Activated naive CD4-positive, alpha-beta T cell treated with anti-CD3 and anti-CD28 coated beads, Interleukin-2, amount 50 U/mL, for 72 hours (primary cell): ENCODE measurements at regions not wholly inside any gene's neighbourhood (a gene's known extent, or its start where the extent isn't known, plus 50 kb on each side); places are given as distances from the start of the nearest gene placed in this dataset.

Experiments
- ATAC-seq, 2 donors: fragments of 150-1000 bp; cut with Tn5 transposase; 2 replicates each; pipeline ENCODE4 v1.10.0; 2021; ENCODE audit warnings: mild to moderate bottlenecking in 2 of 2, moderate library complexity in 2 of 2
- DNase-seq, 2 donors: peaks; one replicate each; pipeline ENCODE4 v3.0.0; 2021 to 2022; ENCODE audit warnings: low spot score in 2 of 2
- H3K27ac Mint-ChIP-seq, 2 donors: one replicate each; pipeline ENCODE4 v1.8.0; 2022; ENCODE audit warnings: mild to moderate bottlenecking in 2 of 2, mixed read lengths in 2 of 2
- H3K36me3 Mint-ChIP-seq, 2 donors: one replicate each; pipeline ENCODE4 v1.8.0; 2022; ENCODE audit warnings: mixed read lengths in 2 of 2
- H3K9me3 Mint-ChIP-seq, 2 donors: one replicate each; pipeline ENCODE4 v1.8.0; 2022; ENCODE audit warnings: mixed read lengths in 2 of 2

DNA sequence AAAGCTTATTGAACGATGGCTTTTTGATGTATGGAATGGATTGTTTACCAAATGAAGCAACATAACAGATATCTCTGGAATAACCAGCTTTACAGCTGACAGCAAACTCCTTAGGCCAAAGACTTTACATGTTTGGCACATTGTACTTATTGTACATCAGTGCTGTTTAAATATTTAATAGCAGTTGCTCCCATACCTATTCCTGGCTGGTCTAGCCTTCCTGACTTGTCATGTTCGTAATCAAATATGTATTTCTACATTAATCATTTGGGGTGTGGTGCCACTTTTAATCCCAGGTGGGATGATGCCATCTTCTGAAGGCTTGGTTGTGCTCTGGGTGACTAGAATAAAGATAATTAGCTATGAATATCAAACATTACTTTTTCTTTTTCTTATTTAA, 67.4 kb upstream of the FRY start:
- H3K36me3 Mint-ChIP-seq = peaks cover 0 to 6% of the 10 kb centered on the region in 2 donors
- ATAC-seq (no peak), DNase-seq (no peak)
- H3K27ac Mint-ChIP-seq = no peak overlapping the region
- peaks cover 6 to 8% of the 10 kb centered on the region in 2 donors for H3K9me3 Mint-ChIP-seq

DNA sequence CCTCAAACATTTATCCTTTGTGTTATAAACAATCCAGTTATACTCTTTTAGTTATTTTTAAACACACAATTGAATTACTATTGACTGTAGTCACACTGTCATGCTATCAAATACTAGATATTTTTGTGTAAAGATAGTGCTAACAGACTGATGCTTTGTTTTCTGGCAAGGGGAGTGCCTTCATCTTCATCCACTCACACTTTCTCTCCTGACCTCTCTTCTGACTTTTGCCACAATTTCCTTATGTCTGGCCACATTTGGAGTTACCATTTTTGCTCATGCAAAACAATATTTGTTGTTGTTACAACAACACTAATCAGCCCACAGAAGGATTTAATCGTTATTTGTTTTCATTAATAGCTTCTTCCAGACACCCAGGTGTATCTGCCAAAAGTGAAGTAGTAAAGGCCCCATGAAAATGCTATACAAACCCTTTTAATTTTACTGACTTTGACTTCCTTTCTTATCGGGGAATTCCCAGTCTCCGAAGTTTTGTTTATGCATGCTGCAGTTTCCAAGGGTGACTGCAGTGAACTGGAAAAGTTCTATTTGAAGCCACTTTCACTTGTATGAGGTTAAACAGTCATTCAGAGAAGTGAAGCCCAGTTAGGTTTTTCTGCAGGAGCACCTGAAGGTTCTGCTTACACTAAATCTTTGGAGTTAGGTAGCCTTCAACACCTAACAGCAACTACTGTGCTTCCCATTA, 66.1 kb upstream of the FRY start:
- H3K9me3 Mint-ChIP-seq = peaks cover 6 to 8% of the 10 kb centered on the region in 2 donors
- H3K36me3 Mint-ChIP-seq = peaks cover 0 to 6% of the 10 kb centered on the region in 2 donors
- ATAC-seq (no peak), DNase-seq (no peak)
- H3K27ac Mint-ChIP-seq = no peak overlapping the region

DNA sequence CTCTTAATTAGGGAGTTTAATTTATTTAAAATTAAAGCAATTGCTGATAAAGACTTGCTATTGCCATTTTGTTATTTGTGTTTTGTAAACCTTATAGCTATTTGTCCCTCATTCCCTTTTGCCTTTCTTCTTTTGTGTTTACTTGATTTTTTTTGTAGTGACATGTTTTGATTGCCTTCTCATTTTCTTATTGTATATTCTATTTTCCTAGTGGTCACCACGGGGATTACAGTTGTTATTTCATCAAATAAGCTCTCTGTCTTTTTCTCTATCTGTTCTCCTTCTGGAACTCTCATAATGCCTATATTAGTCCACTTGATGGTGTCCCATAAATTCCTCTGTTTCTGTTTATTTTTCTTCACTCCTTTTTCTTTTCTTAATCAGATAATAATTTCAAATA, 64.4 kb upstream of the FRY start:
- Mint-ChIP-seq H3K36me3 (peaks cover 0 to 6% of the 10 kb centered on the region in 2 donors), H3K9me3 (peaks cover 6 to 8% of the 10 kb centered on the region in 2 donors), H3K27ac (no peak overlapping the region)
- ATAC-seq (no peak), DNase-seq (no peak)

DNA sequence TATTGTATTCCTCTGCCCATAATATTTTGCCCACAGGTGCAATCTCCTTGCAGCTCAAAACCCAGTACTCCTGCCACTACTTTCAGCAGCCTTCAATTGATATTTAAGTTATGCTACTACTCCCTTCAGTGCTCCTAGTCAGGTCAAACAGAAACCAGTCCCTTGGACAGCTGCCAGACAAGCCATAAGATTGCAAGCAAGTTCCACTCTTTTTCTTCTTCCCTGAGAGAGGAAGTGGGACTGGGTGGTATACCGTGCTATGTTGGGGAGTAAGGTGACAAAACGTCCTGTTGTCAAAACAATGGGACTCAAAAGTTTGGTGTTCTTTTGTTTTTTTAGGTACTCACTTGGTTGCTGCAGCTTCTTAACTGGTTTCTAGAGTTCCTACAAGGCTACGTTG, 63.1 kb upstream of the FRY start:
- Mint-ChIP-seq H3K36me3 (peaks cover 0 to 6% of the 10 kb centered on the region in 2 donors), H3K27ac (no peak overlapping the region), H3K9me3 (peaks cover 6 to 8% of the 10 kb centered on the region in 2 donors)
- no peak for DNase-seq
- no peak for ATAC-seq

DNA sequence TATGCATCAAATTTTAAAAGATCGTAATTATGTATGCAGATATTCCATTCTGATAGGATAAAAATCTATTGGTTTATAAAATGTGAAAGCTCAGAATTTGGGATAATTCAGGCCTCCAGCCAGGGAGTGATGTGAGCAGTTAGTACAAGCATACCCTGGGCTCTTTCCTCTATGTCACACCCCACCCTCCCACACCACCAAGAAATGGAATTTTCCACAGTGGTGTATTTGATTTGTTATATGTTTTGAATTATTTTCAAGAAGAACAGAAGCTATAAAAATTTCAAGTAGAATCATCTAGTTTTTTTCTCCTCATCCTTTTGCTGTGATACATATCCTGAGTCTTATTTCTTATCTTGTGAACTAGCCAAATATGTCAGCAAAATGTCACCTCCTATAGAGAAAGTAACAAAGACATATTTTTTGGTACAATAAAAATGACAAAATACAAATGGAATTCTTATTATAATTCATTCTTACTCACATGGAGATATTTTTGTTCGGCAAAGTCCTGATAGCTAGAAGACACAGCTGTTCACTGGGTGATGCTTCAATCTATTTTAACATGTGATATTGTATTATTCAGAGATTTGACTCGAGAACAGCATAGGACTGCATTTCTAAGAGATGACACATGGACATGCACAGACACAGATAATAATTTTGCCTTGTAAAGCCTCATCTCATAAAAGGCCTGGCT, 61.2 kb upstream of the FRY start:
- DNase-seq (no peak), ATAC-seq (no peak)
- Mint-ChIP-seq H3K9me3 (peaks cover 6 to 8% of the 10 kb centered on the region in 2 donors), H3K27ac (no peak overlapping the region), H3K36me3 (peaks cover 0 to 6% of the 10 kb centered on the region in 2 donors)

DNA sequence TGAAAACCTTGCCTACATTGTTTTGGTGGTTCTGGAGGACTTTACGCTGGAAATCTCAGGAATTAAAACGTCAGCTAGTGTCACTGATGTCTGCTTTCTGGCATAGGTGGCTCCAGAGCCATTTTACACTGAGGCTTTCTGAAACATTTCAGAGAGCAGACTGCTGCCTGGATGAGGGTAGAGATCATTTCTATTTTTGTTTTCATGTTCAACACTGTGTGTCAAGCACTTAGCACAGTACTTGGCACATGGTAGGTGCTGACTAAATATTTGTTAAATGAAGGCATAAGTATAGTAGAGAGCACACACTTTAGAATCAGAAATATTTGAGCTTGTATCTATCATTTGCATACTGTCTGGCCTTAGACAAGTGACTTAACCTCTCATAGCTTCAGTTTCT, 59.1 kb upstream of the FRY start:
- H3K36me3 Mint-ChIP-seq = peaks cover 0 to 6% of the 10 kb centered on the region in 2 donors
- no peak overlapping the region for H3K27ac Mint-ChIP-seq
- peaks cover under 1 to 4% of the 10 kb centered on the region in 2 donors for H3K9me3 Mint-ChIP-seq
- DNase-seq = no peak
- ATAC-seq = no peak

DNA sequence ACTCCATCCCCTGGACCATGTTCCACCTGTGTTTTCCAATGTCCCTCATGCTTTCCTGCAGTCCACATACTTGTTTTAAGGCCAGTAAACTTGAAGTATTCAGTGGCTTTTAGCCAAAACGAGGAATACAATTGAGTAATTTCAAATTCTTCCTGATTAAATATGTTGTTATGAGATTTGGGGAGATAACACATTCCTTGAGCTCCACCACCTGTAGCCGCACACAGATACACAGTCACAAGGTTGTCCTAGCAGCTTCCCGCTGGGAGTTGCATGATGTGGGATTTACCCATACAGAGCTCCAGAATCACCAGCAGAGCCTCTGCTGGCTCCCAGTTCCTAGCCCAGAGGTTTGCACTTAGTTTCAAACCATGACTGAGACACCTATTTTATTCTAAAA, 53.6 kb upstream of the FRY start:
- Mint-ChIP-seq H3K27ac (no peak overlapping the region), H3K9me3 (no peaks in the 10 kb centered on the region)

DNA sequence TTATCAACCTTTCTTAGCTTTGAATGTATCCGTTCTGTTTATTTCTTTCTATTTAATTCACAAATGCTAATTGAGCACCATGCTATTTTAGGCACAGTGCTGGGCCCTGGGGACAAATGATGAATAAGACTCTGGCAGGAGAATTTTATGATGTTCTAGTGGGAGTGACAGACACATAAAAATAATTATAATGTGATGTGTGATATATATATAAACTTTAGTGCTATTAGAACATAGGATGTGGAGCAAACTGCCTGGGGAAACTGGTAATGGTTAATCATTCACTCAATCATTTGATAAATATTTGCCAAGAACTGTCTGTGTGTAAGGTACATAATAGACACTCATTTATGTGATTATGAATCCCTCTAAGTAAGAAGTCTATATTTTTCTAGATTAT, 50.7 kb upstream of the FRY start:
- no peak overlapping the region for H3K27ac Mint-ChIP-seq
- no peaks in the 10 kb centered on the region for H3K9me3 Mint-ChIP-seq
- ATAC-seq = no peak

More for the DNA sequence above, 53.6 kb upstream of the FRY start:
- DNase-seq (no peak), ATAC-seq (no peak)
- H3K36me3 Mint-ChIP-seq = no peaks in the 10 kb centered on the region

More for the DNA sequence above, 50.7 kb upstream of the FRY start:
- no peak for DNase-seq
- H3K36me3 Mint-ChIP-seq = no peaks in the 10 kb centered on the region
